H9 (cell line): ENCODE measurements at regions not wholly inside any gene's neighbourhood (a gene's known extent, or its start where the extent isn't known, plus 50 kb on each side); places are given as distances from the start of the nearest gene placed in this dataset.

Experiments
- DNase-seq: peaks from one replicate; pipeline ENCODE4 v3.0.0-alpha.2; 2017
- H2AFZ ChIP-seq: one replicate; pipeline ENCODE4 v1.6.1; 2013; ENCODE audit warnings: mild to moderate bottlenecking, low read length, control low read depth, moderate library complexity
- H2AK5ac ChIP-seq: 2 replicates; pipeline ENCODE4 v1.6.1; 2013; ENCODE audit warnings: low read length, control low read depth, mixed read lengths; ENCODE audit not compliant: insufficient read length
- H2BK120ac ChIP-seq: one replicate; pipeline ENCODE4 v1.6.1; 2013; ENCODE audit warnings: low read depth, mild to moderate bottlenecking, low read length, control low read depth, inconsistent platforms; ENCODE audit not compliant: poor library complexity, severe bottlenecking
- H2BK12ac ChIP-seq: 2 replicates; pipeline ENCODE4 v1.6.1; 2013; ENCODE audit warnings: low read length, control low read depth, mixed read lengths, low read depth; ENCODE audit not compliant: insufficient read length
- H2BK15ac ChIP-seq: 2 replicates; pipeline ENCODE4 v1.6.1; 2013; ENCODE audit warnings: low read depth, low read length, control low read depth
- H2BK20ac ChIP-seq: one replicate; pipeline ENCODE4 v1.6.1; 2013; ENCODE audit warnings: low read depth, mild to moderate bottlenecking, low read length, control low read depth, inconsistent platforms; ENCODE audit not compliant: poor library complexity, severe bottlenecking
- H2BK5ac ChIP-seq: 2 replicates; pipeline ENCODE4 v1.6.1; 2013; ENCODE audit warnings: low read length, control low read depth, mixed read lengths; ENCODE audit not compliant: insufficient read length
- H3K14ac ChIP-seq: 2 replicates; pipeline ENCODE4 v1.6.1; 2013; ENCODE audit warnings: low read length, control low read depth; ENCODE audit not compliant: insufficient read depth
- H3K18ac ChIP-seq: 2 replicates; pipeline ENCODE4 v1.6.1; 2013; ENCODE audit warnings: low read depth, mild to moderate bottlenecking, mixed read lengths, low read length, control low read depth; ENCODE audit not compliant: insufficient read length
- H3K23ac ChIP-seq: 2 replicates; pipeline ENCODE4 v1.6.1; 2013; ENCODE audit warnings: low read length, control low read depth, mixed read lengths, low read depth; ENCODE audit not compliant: insufficient read length
- H3K23me2 ChIP-seq: 2 replicates; pipeline ENCODE4 v1.6.1; 2013; ENCODE audit warnings: low read depth, mild to moderate bottlenecking, mixed read lengths, low read length, control low read depth; ENCODE audit not compliant: insufficient read length, poor library complexity, severe bottlenecking
- H3K27ac ChIP-seq: 2 replicates; pipeline ENCODE4 v1.5.1; 2013; ENCODE audit warnings: low read length, control low read depth, mixed read lengths, low read depth; ENCODE audit not compliant: insufficient read length
- H3K27me3 ChIP-seq: 2 replicates; pipeline ENCODE4 v1.6.1; 2013; ENCODE audit warnings: low read length, control low read depth, inconsistent platforms; ENCODE audit not compliant: insufficient read depth
- H3K4ac ChIP-seq: 2 replicates; pipeline ENCODE4 v1.6.1; 2013; ENCODE audit warnings: low read depth, mild to moderate bottlenecking, control low read depth, inconsistent platforms, low read length, moderate library complexity
- H3K4me1 ChIP-seq: 2 replicates; pipeline ENCODE4 v1.6.1; 2013; ENCODE audit warnings: low read length, control low read depth, inconsistent platforms; ENCODE audit not compliant: insufficient read depth
- H3K4me2 ChIP-seq: 2 replicates; pipeline ENCODE4 v1.6.1; 2013; ENCODE audit warnings: low read length, control low read depth, mixed read lengths; ENCODE audit not compliant: insufficient read length, insufficient read depth
- H3K56ac ChIP-seq: 2 replicates; pipeline ENCODE4 v1.6.1; 2013; ENCODE audit warnings: low read depth, mild to moderate bottlenecking, mixed read lengths, low read length, control low read depth; ENCODE audit not compliant: insufficient read length
- H3K79me1 ChIP-seq: 2 replicates; pipeline ENCODE4 v1.6.1; 2013; ENCODE audit warnings: low read depth, mild to moderate bottlenecking, moderate library complexity, low read length, control low read depth, inconsistent platforms; ENCODE audit not compliant: insufficient read depth, poor library complexity, severe bottlenecking
- H3K79me2 ChIP-seq: 2 replicates; pipeline ENCODE4 v1.6.1; 2013; ENCODE audit warnings: low read length, control low read depth, inconsistent platforms; ENCODE audit not compliant: insufficient read depth
- H3K9ac ChIP-seq: 2 replicates; pipeline ENCODE4 v1.6.1; 2013; ENCODE audit warnings: low read length, control low read depth, mixed read lengths; ENCODE audit not compliant: insufficient read length; ENCODE audit errors: extremely low read depth
- H3K9me3 ChIP-seq: one replicate; pipeline ENCODE4 v1.6.1; 2013; ENCODE audit warnings: low read depth, low read length, inconsistent platforms; ENCODE audit not compliant: control insufficient read depth
- H3T11ph ChIP-seq: one replicate; pipeline ENCODE4 v1.6.1; 2013; ENCODE audit warnings: mild to moderate bottlenecking, low read length, control low read depth, inconsistent platforms
- H4K20me1 ChIP-seq: one replicate; pipeline ENCODE4 v1.6.1; 2013; ENCODE audit not compliant: control insufficient read depth, insufficient read length, insufficient read depth
- H4K5ac ChIP-seq: 2 replicates; pipeline ENCODE4 v1.6.1; 2013; ENCODE audit warnings: low read depth, mild to moderate bottlenecking, mixed read lengths, low read length, control low read depth; ENCODE audit not compliant: insufficient read length
- H4K8ac ChIP-seq: replicated peaks from 2 replicates; pipeline ENCODE4 v1.6.1; 2013; ENCODE audit warnings: low read length, control low read depth, mixed read lengths, low read depth; ENCODE audit not compliant: insufficient read length
- H4K91ac ChIP-seq: 2 replicates; pipeline ENCODE4 v1.6.1; 2013; ENCODE audit warnings: low read depth, mild to moderate bottlenecking, moderate library complexity, mixed read lengths, low read length, control low read depth; ENCODE audit not compliant: insufficient read length
- H3K27ac Mint-ChIP-seq, 3 experiments: 2 replicates in 2 of 3; 3 replicates in 1 of 3; pipeline ENCODE4 v1.8.0; 2020 to 2021; ENCODE audit warnings: mixed read lengths in 3 of 3, mild to moderate bottlenecking in 1 of 3, moderate library complexity in 1 of 3
- H3K27me3 Mint-ChIP-seq: 2 replicates; pipeline ENCODE4 v1.8.0; 2021; ENCODE audit warnings: low read depth, mild to moderate bottlenecking, moderate library complexity, mixed read lengths
- H3K36me3 Mint-ChIP-seq, 3 experiments: 2 replicates in 2 of 3; 3 replicates in 1 of 3; pipeline ENCODE4 v1.8.0; 2020 to 2021; ENCODE audit warnings: low read depth in 3 of 3, mixed read lengths in 3 of 3; ENCODE audit not compliant: insufficient read depth in 1 of 3
- H3K4me1 Mint-ChIP-seq, 2 experiments: 2 replicates each; pipeline ENCODE4 v1.8.0; 2020; ENCODE audit warnings: mixed read lengths in 2 of 2
- H3K4me3 Mint-ChIP-seq, 2 experiments: 2 replicates in 1 of 2; 3 replicates in 1 of 2; pipeline ENCODE4 v1.8.0; 2020 to 2021; ENCODE audit warnings: mild to moderate bottlenecking in 2 of 2, mixed read lengths in 2 of 2, moderate library complexity in 1 of 2
- H3K9me3 Mint-ChIP-seq, 2 experiments: 2 replicates in 1 of 2; 3 replicates in 1 of 2; pipeline ENCODE4 v1.8.0; 2020; ENCODE audit warnings: mild to moderate bottlenecking in 2 of 2, mixed read lengths in 2 of 2, moderate library complexity in 1 of 2
- CTCF ChIP-seq: fragments of 200-600 bp; sonication (generic); conservative IDR thresholded peaks from 3 replicates; pipeline ENCODE4 v1.8.0; 2021; ENCODE audit warnings: antibody characterized with exemption, mild to moderate bottlenecking
- WGBS: extraction: QIAGEN DNeasy Blood & Tissue Kit; methylation state at CpG from one replicate; pipeline ENCODE4 v1.1.7; 2013; ENCODE audit warnings: missing lambda C conversion rate, low lambda C conversion rate, mixed read lengths; ENCODE audit not compliant: insufficient read length; ENCODE audit errors: extremely low coverage; 5-methylcytosine and 5-hydroxymethylcytosine counted together

- no peak overlapping the region for H2BK12ac ChIP-seq
- no peak for TF ChIP-seq CTCF
- WGBS: no CpG with 5 or more reads among the region's 4 CpGs
- H3K4me2 ChIP-seq: no peak overlapping the region
- H3K18ac ChIP-seq: no peak overlapping the region
- no peak overlapping the region for H3K27ac ChIP-seq
- no peaks in the 10 kb centered on the region for H3K79me1 ChIP-seq
- H4K5ac ChIP-seq: no peak overlapping the region
- H3K4me1 ChIP-seq: no peaks in the 10 kb centered on the region
- no peak overlapping the region for H4K91ac ChIP-seq
- no peaks in the 10 kb centered on the region for H3K79me2 ChIP-seq
- H2BK20ac ChIP-seq: no peak overlapping the region
- no peak overlapping the region for H3K14ac ChIP-seq
- no peak overlapping the region for H4K8ac ChIP-seq
- H3K9ac ChIP-seq: no peak overlapping the region
- no peaks in the 10 kb centered on the region for H3K23me2 ChIP-seq
- H3K27ac Mint-ChIP-seq: no peak overlapping the region
- no peaks in the 10 kb centered on the region for H3K4me1 Mint-ChIP-seq
- no peak overlapping the region for H2AFZ ChIP-seq
- no peak overlapping the region for H3T11ph ChIP-seq
- no peak for DNase-seq
- H2BK120ac ChIP-seq: no peak overlapping the region
- no peak overlapping the region for H3K23ac ChIP-seq
- no peak overlapping the region for H3K4ac ChIP-seq
- no peaks in the 10 kb centered on the region for H3K27me3 ChIP-seq
- H2BK5ac ChIP-seq: no peak overlapping the region
- no peak overlapping the region for H3K56ac ChIP-seq
- H4K20me1 ChIP-seq: no peaks in the 10 kb centered on the region
- peaks cover 0 to 29% (median 0%) of the 10 kb centered on the region in 3 experiments; a peak in 2 of 7 replicates for H3K36me3 Mint-ChIP-seq
- H2BK15ac ChIP-seq: no peak overlapping the region
- H3K9me3 ChIP-seq: no peaks in the 10 kb centered on the region
- no peak overlapping the region for H2AK5ac ChIP-seq
- no peak overlapping the region for H3K4me3 Mint-ChIP-seq
- peaks cover 0 to 81% of the 10 kb centered on the region in 2 experiments; a peak in 2 of 5 replicates for H3K9me3 Mint-ChIP-seq
- H3K27me3 Mint-ChIP-seq: peaks cover 2% of the 10 kb centered on the region; the same call in 1 of the 2 replicates
These were observed 137.2 kb downstream of the DMRTA2 start for GRCh38 chr1:50285994-50286393.
